ENCODE measurements at regions not wholly inside any gene's neighbourhood (a gene's known extent, or its start where the extent isn't known, plus 50 kb on each side); places are given as distances from the start of the nearest gene placed in this dataset.

DNA sequence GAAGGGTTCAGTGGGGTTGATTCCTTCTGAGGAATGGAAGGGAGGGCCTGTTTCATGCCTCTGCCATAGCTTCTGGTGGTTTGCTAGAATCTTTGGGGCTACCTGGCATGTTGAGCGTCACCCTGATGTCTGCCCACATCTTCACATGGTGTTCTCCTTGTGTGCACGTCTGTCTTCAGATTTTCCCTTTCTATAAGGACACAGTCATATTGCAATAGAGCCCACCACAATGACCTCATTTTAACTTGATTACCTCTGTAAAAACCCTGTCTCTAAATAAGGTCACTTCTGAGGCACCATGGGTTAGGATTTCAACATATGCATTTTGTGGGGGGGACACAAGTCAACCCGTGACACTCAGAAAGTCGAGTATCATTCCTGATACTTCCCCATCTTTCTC is 257.9 kb downstream of the COG6 start:
- ChIA-PET CTCF (no interaction called here), POLR2A (no interaction called here)
- Histone ChIP-seq H3K27me3 (ENCODE audit: control insufficient read depth, insufficient read depth, low read length) (no peaks in the 10 kb centered on the region), H3K4me3 (ENCODE audit: low read depth, low read length) (no peak overlapping the region), H3K36me3 (ENCODE audit: control insufficient read depth, insufficient read depth, low read length) (no peaks in the 10 kb centered on the region)
- TF ChIP-seq, protein P1, sequence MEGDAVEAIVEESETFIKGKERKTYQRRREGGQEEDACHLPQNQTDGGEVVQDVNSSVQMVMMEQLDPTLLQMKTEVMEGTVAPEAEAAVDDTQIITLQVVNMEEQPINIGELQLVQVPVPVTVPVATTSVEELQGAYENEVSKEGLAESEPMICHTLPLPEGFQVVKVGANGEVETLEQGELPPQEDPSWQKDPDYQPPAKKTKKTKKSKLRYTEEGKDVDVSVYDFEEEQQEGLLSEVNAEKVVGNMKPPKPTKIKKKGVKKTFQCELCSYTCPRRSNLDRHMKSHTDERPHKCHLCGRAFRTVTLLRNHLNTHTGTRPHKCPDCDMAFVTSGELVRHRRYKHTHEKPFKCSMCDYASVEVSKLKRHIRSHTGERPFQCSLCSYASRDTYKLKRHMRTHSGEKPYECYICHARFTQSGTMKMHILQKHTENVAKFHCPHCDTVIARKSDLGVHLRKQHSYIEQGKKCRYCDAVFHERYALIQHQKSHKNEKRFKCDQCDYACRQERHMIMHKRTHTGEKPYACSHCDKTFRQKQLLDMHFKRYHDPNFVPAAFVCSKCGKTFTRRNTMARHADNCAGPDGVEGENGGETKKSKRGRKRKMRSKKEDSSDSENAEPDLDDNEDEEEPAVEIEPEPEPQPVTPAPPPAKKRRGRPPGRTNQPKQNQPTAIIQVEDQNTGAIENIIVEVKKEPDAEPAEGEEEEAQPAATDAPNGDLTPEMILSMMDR (IDR thresholded peaks at IDR 0.05; ENCODE audit: insufficient read depth, low read depth, low read length) = no peak
- DNase-seq (ENCODE audit: low read depth) = no peak

DNA sequence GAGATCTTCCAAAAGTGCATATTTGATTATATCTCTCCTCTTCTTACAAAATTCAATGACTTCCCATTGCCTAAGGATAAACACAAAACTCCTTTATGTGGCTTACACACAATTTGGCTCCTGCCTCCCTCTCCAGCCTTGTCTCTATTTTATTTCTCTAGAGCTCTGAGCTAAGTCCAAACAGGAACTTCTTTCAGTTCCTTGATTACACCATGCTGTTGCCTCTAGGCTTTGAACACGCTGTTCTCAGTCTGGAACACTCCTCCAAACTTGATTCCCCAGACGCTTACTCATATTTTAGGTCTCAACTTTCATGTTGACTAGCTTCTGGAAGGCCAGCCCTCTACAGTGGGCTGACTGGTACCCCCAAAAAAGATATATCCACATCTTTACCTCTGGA is 258.5 kb downstream of the COG6 start:
- CTCF ChIA-PET = interaction anchor here (1.2 kb wide), 1 partner anchor 29 kb away, joined by 4 read pairs; no protein-coding TSS in a partner anchor
- no peak for DNase-seq (ENCODE audit: low read depth)
- Histone ChIP-seq H3K4me3 (ENCODE audit: low read depth, low read length) (no peak overlapping the region), H3K36me3 (ENCODE audit: control insufficient read depth, insufficient read depth, low read length) (no peaks in the 10 kb centered on the region), H3K27me3 (ENCODE audit: control insufficient read depth, insufficient read depth, low read length) (no peaks in the 10 kb centered on the region)
- POLR2A ChIA-PET = no interaction called here
- TF ChIP-seq, protein P1 (IDR thresholded peaks at IDR 0.05; ENCODE audit: insufficient read depth, low read depth, low read length) = no peak

DNA sequence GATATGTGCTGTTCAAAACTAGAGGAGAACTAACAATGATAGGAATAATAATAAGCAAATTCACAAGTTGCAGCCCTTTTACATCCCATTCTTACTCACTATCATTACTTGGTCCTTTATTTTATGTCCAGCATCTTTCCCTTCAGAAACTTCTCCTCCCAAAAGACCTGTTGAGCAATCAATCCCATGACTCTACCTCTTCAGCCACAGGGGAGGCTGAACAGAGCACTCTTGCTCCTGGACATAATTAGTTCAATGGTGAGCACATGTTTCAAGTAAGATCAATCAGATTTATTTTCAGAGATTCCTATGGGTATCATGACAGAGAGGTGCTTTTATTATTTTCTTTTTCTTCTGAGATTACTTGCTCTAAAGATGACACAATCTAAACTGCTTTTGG is 260.0 kb downstream of the COG6 start:
- no peaks in the 10 kb centered on the region for H3K36me3 ChIP-seq (ENCODE audit: control insufficient read depth, insufficient read depth, low read length)
- no peak for DNase-seq (ENCODE audit: low read depth)
- CTCF ChIA-PET = no interaction called here
- H3K4me3 ChIP-seq (ENCODE audit: low read depth, low read length) = no peak overlapping the region
- H3K27me3 ChIP-seq (ENCODE audit: control insufficient read depth, insufficient read depth, low read length) = no peaks in the 10 kb centered on the region
- TF ChIP-seq, protein P1 (IDR thresholded peaks at IDR 0.05; ENCODE audit: insufficient read depth, low read depth, low read length) = no peak
- POLR2A ChIA-PET = no interaction called here

DNA sequence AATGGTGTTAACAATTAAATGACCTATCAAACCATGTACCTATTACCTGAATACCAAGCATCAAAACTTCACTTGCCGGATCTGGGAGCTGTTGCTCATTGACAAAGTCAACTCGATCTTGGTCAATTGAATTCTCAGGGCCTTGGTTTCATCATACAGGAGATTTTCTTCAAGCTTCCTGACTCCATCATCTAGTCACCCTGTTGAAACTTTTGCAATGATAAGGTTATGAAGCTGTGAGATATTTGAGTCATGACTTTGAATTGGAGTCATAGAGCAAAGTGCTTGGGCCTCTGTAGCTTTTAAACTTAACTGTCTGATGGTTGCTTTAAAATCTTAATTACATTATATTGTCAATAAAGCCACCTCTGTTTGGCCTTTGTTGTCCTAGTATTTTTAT is 260.9 kb downstream of the COG6 start:
- Histone ChIP-seq H3K4me3 (ENCODE audit: low read depth, low read length) (no peak overlapping the region), H3K27me3 (ENCODE audit: control insufficient read depth, insufficient read depth, low read length) (no peaks in the 10 kb centered on the region), H3K36me3 (ENCODE audit: control insufficient read depth, insufficient read depth, low read length) (no peaks in the 10 kb centered on the region)
- ChIA-PET CTCF (interaction anchor here (0.9 kb wide), 1 partner anchor 27 kb away, joined by 3 read pairs; no protein-coding TSS in a partner anchor), POLR2A (no interaction called here)
- TF ChIP-seq, protein P1 (IDR thresholded peaks at IDR 0.05; ENCODE audit: insufficient read depth, low read depth, low read length) = no peak
- DNase-seq (ENCODE audit: low read depth) = no peak

DNA sequence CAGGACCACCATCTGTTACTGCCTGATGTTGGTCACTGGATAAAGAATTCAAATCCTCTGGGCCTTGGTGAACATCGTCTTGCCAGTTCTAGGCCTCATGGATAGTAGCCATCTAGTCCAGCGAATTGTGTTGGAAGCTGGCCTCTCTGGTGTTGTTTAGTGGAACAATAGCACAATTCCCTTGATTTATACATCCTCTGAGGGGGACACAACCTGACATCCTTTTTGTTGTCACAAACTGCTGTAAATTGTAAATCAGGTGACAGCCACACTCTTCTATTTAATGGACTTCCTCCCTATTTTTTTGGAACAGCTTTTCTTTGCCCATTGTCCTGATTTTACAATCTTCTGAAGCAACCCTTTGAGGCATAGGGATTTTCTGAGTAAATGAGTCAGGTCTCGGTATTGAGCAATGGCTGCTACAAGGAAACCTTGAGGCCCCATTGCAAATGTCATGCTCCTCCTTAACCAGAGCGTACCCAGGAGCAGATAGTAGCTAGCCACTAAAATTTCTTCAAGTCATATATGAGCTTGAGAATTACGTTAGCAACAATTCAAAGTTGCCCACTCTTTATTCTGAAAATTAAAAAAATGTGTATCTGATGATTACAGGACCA is 263.3 kb downstream of the COG6 start:
- TF ChIP-seq, protein P1 (IDR thresholded peaks at IDR 0.05; ENCODE audit: insufficient read depth, low read depth, low read length) = no peak
- no peaks in the 10 kb centered on the region for H3K36me3 ChIP-seq (ENCODE audit: control insufficient read depth, insufficient read depth, low read length)
- POLR2A ChIA-PET = no interaction called here
- no peaks in the 10 kb centered on the region for H3K27me3 ChIP-seq (ENCODE audit: control insufficient read depth, insufficient read depth, low read length)
- H3K4me3 ChIP-seq (ENCODE audit: low read depth, low read length) = no peak overlapping the region
- no peak for DNase-seq (ENCODE audit: low read depth)
- CTCF ChIA-PET = interaction anchor here (1.6 kb wide), 1 partner anchor 24 kb away, joined by 7 read pairs; no protein-coding TSS in a partner anchor
